ENCODE measurements at regions not wholly inside any gene's neighbourhood (a gene's known extent, or its start where the extent isn't known, plus 50 kb on each side); places are given as distances from the start of the nearest gene placed in this dataset.

DNA sequence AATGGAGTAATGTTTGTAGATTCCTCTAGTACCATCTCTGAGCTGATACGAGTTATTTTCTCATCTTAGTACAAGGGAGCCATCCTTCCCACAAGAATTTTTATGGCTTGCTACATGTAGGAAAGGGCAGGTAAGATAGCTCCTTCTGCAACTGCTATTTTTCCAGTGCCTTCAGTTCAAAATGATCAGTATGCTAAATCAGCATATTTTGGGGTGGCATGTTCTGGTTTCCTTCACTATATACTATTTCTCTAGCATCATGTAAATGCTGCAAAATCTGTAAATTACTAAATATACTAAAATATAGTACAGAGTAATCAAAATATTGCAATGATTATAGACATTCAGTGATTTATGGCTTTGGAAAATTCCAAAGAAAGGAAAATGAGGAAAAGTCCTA lies 1230.0 kb upstream of the CHAC2 start:
- no peaks in the 10 kb centered on the region for H3K79me2 ChIP-seq (ENCODE audit: low read depth)
- DNase-seq: no peak
- no peaks in the 10 kb centered on the region for H3K36me3 ChIP-seq (ENCODE audit: low read depth)
- H3F3A ChIP-seq (ENCODE audit: insufficient read depth, low read depth): no peaks in the 10 kb centered on the region
- POLR2A ChIA-PET (ENCODE audit: unreplicated experiment): no interaction called here
- no peak overlapping the region for H2AFZ ChIP-seq
- no peak for TF ChIP-seq EZH2 (IDR thresholded peaks at IDR 0.05; ENCODE audit: low read depth)
- no peak for TF ChIP-seq CTCF (conservative IDR thresholded peaks at IDR 0.05)
- no peaks in the 10 kb centered on the region for H3K27me3 ChIP-seq (ENCODE audit: insufficient read depth, low read depth)
- intact Hi-C loops (cut with micrococcal nuclease; ENCODE audit: unreplicated experiment): no loop called here
- no peaks in the 10 kb centered on the region for H3K4me1 ChIP-seq (replicated peaks; ENCODE audit: insufficient read depth)
- no TSS peak for BruUV-seq (replicated peaks)
- H3K4me2 ChIP-seq: no peak overlapping the region
- H3K9me2 ChIP-seq (ENCODE audit: insufficient read depth): no peaks in the 10 kb centered on the region
- no peak overlapping the region for H3K4me3 ChIP-seq
- H3K9me3 ChIP-seq (ENCODE audit: insufficient read depth, low read depth): no peaks in the 10 kb centered on the region
- H4K20me1 ChIP-seq (ENCODE audit: insufficient read depth): no peaks in the 10 kb centered on the region
- no peak overlapping the region for H3K27ac ChIP-seq
- CTCF ChIA-PET: no interaction called here

- no peaks in the 10 kb centered on the region for H3F3A ChIP-seq (ENCODE audit: insufficient read depth, low read depth)
- H3K27ac ChIP-seq: no peak overlapping the region
- H2AFZ ChIP-seq: no peak overlapping the region
- ChIA-PET POLR2A (ENCODE audit: unreplicated experiment) (no interaction called here), CTCF (no interaction called here)
- H3K4me3 ChIP-seq: no peak overlapping the region
- H3K9me3 ChIP-seq (ENCODE audit: insufficient read depth, low read depth): no peaks in the 10 kb centered on the region
- H4K20me1 ChIP-seq (ENCODE audit: insufficient read depth): no peaks in the 10 kb centered on the region
- H3K4me2 ChIP-seq: no peak overlapping the region
- no peaks in the 10 kb centered on the region for H3K9me2 ChIP-seq (ENCODE audit: insufficient read depth)
- no peaks in the 10 kb centered on the region for H3K27me3 ChIP-seq (ENCODE audit: insufficient read depth, low read depth)
- TF ChIP-seq CTCF (conservative IDR thresholded peaks at IDR 0.05): no peak
- TF ChIP-seq EZH2 (IDR thresholded peaks at IDR 0.05; ENCODE audit: low read depth): no peak
- BruUV-seq (replicated peaks): no TSS peak
- intact Hi-C loops (cut with micrococcal nuclease; ENCODE audit: unreplicated experiment): no loop called here
- H3K4me1 ChIP-seq (replicated peaks; ENCODE audit: insufficient read depth): no peaks in the 10 kb centered on the region
- DNase-seq: no peak
- H3K79me2 ChIP-seq (ENCODE audit: low read depth): no peaks in the 10 kb centered on the region
- no peaks in the 10 kb centered on the region for H3K36me3 ChIP-seq (ENCODE audit: low read depth)
Observed at GRCh38 chr2:52536929-52537460, 1230.6 kb upstream of the CHAC2 start.

DNA sequence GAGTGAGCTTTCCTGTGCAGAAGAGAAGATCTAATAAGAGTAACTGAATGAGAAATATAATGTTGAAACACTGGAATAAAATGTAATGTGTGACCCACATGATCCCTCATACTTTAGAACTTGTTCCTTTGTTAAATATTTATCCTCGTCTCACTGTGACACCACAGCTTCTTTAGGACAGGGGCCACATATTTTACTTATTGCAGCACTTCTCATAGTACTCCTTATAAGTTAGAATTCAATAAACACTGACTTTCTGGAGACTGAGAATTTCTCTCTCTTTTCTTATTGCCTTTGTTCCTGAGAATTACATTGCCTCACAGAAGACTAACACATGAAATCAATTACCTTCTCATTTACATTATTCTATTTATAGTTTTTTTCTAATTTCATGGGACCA lies 1234.6 kb upstream of the CHAC2 start:
- Histone ChIP-seq H3F3A (ENCODE audit: insufficient read depth, low read depth) (no peaks in the 10 kb centered on the region), H3K4me2 (no peak overlapping the region), H3K9me3 (ENCODE audit: insufficient read depth, low read depth) (no peaks in the 10 kb centered on the region), H2AFZ (no peak overlapping the region), H3K36me3 (ENCODE audit: low read depth) (no peaks in the 10 kb centered on the region), H3K79me2 (ENCODE audit: low read depth) (no peaks in the 10 kb centered on the region), H3K4me1 (replicated peaks; ENCODE audit: insufficient read depth) (no peaks in the 10 kb centered on the region), H3K9me2 (ENCODE audit: insufficient read depth) (no peaks in the 10 kb centered on the region), H3K27me3 (ENCODE audit: insufficient read depth, low read depth) (no peaks in the 10 kb centered on the region), H3K4me3 (no peak overlapping the region), H3K27ac (no peak overlapping the region), H4K20me1 (ENCODE audit: insufficient read depth) (no peaks in the 10 kb centered on the region)
- BruUV-seq (replicated peaks): no TSS peak
- no peak for DNase-seq
- TF ChIP-seq EZH2 (IDR thresholded peaks at IDR 0.05; ENCODE audit: low read depth) (no peak), CTCF (conservative IDR thresholded peaks at IDR 0.05) (no peak)
- POLR2A ChIA-PET (ENCODE audit: unreplicated experiment): interaction anchor here (0.6 kb wide), 1 partner anchor 36 kb away, joined by 4 read pairs; no protein-coding TSS in a partner anchor
- intact Hi-C loops (cut with micrococcal nuclease; ENCODE audit: unreplicated experiment): no loop called here
- CTCF ChIA-PET: no interaction called here

All from PC-9 (cell line).